IMR-90 (cell line): ENCODE measurements at regions not wholly inside any gene's neighbourhood (a gene's known extent, or its start where the extent isn't known, plus 50 kb on each side); places are given as distances from the start of the nearest gene placed in this dataset.

Source experiments
- ATAC-seq: fragments of 200-7000 bp; cut with Tn5 transposase; 2 replicates; pipeline ENCODE4 v1.9.1; 2020; ENCODE audit warnings: low read depth, mild to moderate bottlenecking, moderate library complexity
- BruUV-seq: library from RNA; stranded (reverse); fragments of 400-500 nt; replicated peaks from 2 replicates; lab custom pipeline; 2021; lab: Mats Ljungman, UMichigan
- CTCF ChIA-PET: fragments of 300-600 bp; formaldehyde crosslinking; extraction: SDS; loops from one replicate; lab custom pipeline; 2021; ENCODE audit warnings: antibody characterized with exemption; lab: Yijun Ruan, JAX
- POLR2A ChIA-PET: fragments of 300-600 bp; sonication (Branson Sonifier 250); formaldehyde crosslinking; loops from one replicate; lab custom pipeline; 2022; ENCODE audit warnings: antibody characterized with exemption; ENCODE audit not compliant: unreplicated experiment; lab: Charles Lee
- DNase-seq: peaks from one replicate; pipeline ENCODE4 v3.0.0; 2013
- H2AFZ ChIP-seq: replicated peaks from 2 replicates; pipeline ENCODE3; 2013; ENCODE audit warnings: low read length, mild to moderate bottlenecking; ENCODE audit not compliant: poor library complexity
- H2AK5ac ChIP-seq: 2 replicates; pipeline ENCODE4 v1.6.1; 2013; ENCODE audit warnings: low read depth, low read length, inconsistent platforms
- H2AK9ac ChIP-seq: replicated peaks from 2 replicates; pipeline ENCODE3; 2013; ENCODE audit warnings: mild to moderate bottlenecking, low read depth, low read length, moderate library complexity; ENCODE audit not compliant: poor library complexity
- H2BK120ac ChIP-seq: 2 replicates; pipeline ENCODE4 v1.6.1; 2013; ENCODE audit warnings: low read depth, low read length, inconsistent platforms
- H2BK15ac ChIP-seq: 3 replicates; pipeline ENCODE4 v1.6.1; 2013; ENCODE audit warnings: low read depth, low read length, inconsistent platforms
- H2BK20ac ChIP-seq: 2 replicates; pipeline ENCODE4 v1.6.1; 2013; ENCODE audit warnings: low read depth, mild to moderate bottlenecking, inconsistent platforms, low read length, moderate library complexity
- H2BK5ac ChIP-seq: 2 replicates; pipeline ENCODE4 v1.6.1; 2013; ENCODE audit warnings: mild to moderate bottlenecking, low read depth, low read length, inconsistent platforms; ENCODE audit not compliant: poor library complexity, severe bottlenecking
- H3K14ac ChIP-seq: replicated peaks from 2 replicates; pipeline ENCODE4 v1.6.1; 2013; ENCODE audit warnings: low read depth, low read length, inconsistent platforms
- H3K18ac ChIP-seq: 2 replicates; pipeline ENCODE4 v1.6.1; 2013; ENCODE audit warnings: low read depth, low read length, control low read depth
- H3K23ac ChIP-seq: 2 replicates; pipeline ENCODE4 v1.6.1; 2013; ENCODE audit warnings: low read depth, low read length, inconsistent platforms
- H3K27ac ChIP-seq: 2 replicates; pipeline ENCODE4 v1.5.1; 2013; ENCODE audit warnings: mild to moderate bottlenecking, control low read depth, low read length; ENCODE audit not compliant: insufficient read depth
- H3K27me3 ChIP-seq: 2 replicates; pipeline ENCODE4 v1.6.1; 2013; ENCODE audit warnings: low read length; ENCODE audit not compliant: control insufficient read depth, insufficient read depth
- H3K36me3 ChIP-seq: 2 replicates; pipeline ENCODE4 v1.6.1; 2013; ENCODE audit warnings: low read length, mixed read lengths; ENCODE audit not compliant: control insufficient read depth, insufficient read depth
- H3K4ac ChIP-seq: 2 replicates; pipeline ENCODE4 v1.6.1; 2013; ENCODE audit warnings: low read depth, low read length, inconsistent platforms
- H3K4me1 ChIP-seq: 2 replicates; pipeline ENCODE4 v1.6.1; 2013; ENCODE audit warnings: low read length, mixed read lengths; ENCODE audit not compliant: control insufficient read depth, insufficient read depth
- H3K4me2 ChIP-seq: 2 replicates; pipeline ENCODE4 v1.6.1; 2013; ENCODE audit warnings: low read depth, mild to moderate bottlenecking, control low read depth, low read length, moderate library complexity
- H3K4me3 ChIP-seq: 2 replicates; pipeline ENCODE4 v1.5.1; 2013; ENCODE audit warnings: low read depth, mild to moderate bottlenecking, control low read depth, low read length, moderate library complexity; ENCODE audit not compliant: insufficient read depth
- H3K56ac ChIP-seq: 2 replicates; pipeline ENCODE4 v1.6.1; 2013; ENCODE audit warnings: low read length, inconsistent platforms; ENCODE audit not compliant: insufficient read depth; ENCODE audit errors: extremely low read depth
- H3K79me1 ChIP-seq, 2 experiments: 2 replicates each; pipeline ENCODE4 v1.6.1; 2013; ENCODE audit warnings: low read length in 2 of 2, inconsistent platforms in 1 of 2, low read depth in 1 of 2
- H3K9ac ChIP-seq: 2 replicates; pipeline ENCODE4 v1.6.1; 2013; ENCODE audit warnings: low read depth, low read length, control low read depth
- H3K9me1 ChIP-seq: 2 replicates; pipeline ENCODE4 v1.6.1; 2013; ENCODE audit warnings: low read length, inconsistent platforms; ENCODE audit not compliant: insufficient read depth
- H3K9me3 ChIP-seq: 2 replicates; pipeline ENCODE4 v1.6.1; 2013; ENCODE audit warnings: low read length; ENCODE audit not compliant: control insufficient read depth, insufficient read depth
- H4K20me1 ChIP-seq: 2 replicates; pipeline ENCODE4 v1.6.1; 2013; ENCODE audit warnings: low read length, inconsistent platforms; ENCODE audit not compliant: insufficient read depth
- H4K5ac ChIP-seq: 2 replicates; pipeline ENCODE4 v1.6.1; 2013; ENCODE audit warnings: mild to moderate bottlenecking, low read depth, low read length, control low read depth
- H4K8ac ChIP-seq, 2 experiments: 2 replicates each; pipeline ENCODE4 v1.6.1; 2013; ENCODE audit warnings: low read depth in 2 of 2, low read length in 2 of 2, control low read depth in 1 of 2, inconsistent platforms in 1 of 2
- H4K91ac ChIP-seq: 2 replicates; pipeline ENCODE4 v1.6.1; 2013; ENCODE audit warnings: low read depth, low read length, inconsistent platforms; ENCODE audit not compliant: insufficient read depth
- BHLHE40 ChIP-seq: fragments of 150-350 bp; IDR thresholded peaks from 2 replicates; pipeline ENCODE4 v1.6.1; 2016; ENCODE audit warnings: mild to moderate bottlenecking, low read depth, low read length
- CHD1 ChIP-seq: IDR thresholded peaks from 2 replicates; pipeline ENCODE4 v1.6.1; 2012; ENCODE audit warnings: low read depth, low read length, improper control_type of control experiment
- CTCF ChIP-seq: conservative IDR thresholded peaks from 2 replicates; pipeline ENCODE4 v1.5.1; 2012; ENCODE audit warnings: mild to moderate bottlenecking, low read depth, low read length, improper control_type of control experiment
- FOS ChIP-seq: fragments of 150-350 bp; IDR thresholded peaks from 2 replicates; pipeline ENCODE4 v1.6.1; 2016; ENCODE audit warnings: low read depth, low read length
- MAFK ChIP-seq: IDR thresholded peaks from 2 replicates; pipeline ENCODE4 v1.6.1; 2012; ENCODE audit warnings: low read depth, low read length, improper control_type of control experiment
- MAZ ChIP-seq: IDR thresholded peaks from 2 replicates; pipeline ENCODE4 v1.6.1; 2012; ENCODE audit warnings: low read depth, mild to moderate bottlenecking, low read length, improper control_type of control experiment, moderate library complexity, borderline replicate concordance
- MXI1 ChIP-seq: IDR thresholded peaks from 2 replicates; pipeline ENCODE4 v1.6.1; 2012; ENCODE audit warnings: low read depth, mild to moderate bottlenecking, low read length, moderate library complexity, borderline replicate concordance
- NFE2L2 ChIP-seq: fragments of 150-350 bp; IDR thresholded peaks from 2 replicates; pipeline ENCODE4 v1.6.1; 2016; ENCODE audit warnings: low read depth, mild to moderate bottlenecking, low read length
- POLR2A ChIP-seq: IDR thresholded peaks from 2 replicates; pipeline ENCODE4 v1.6.1; 2012; ENCODE audit warnings: mild to moderate bottlenecking, low read depth, low read length
- RAD21 ChIP-seq: IDR thresholded peaks from 2 replicates; pipeline ENCODE4 v1.6.1; 2012; ENCODE audit warnings: low read length, improper control_type of control experiment
- RCOR1 ChIP-seq: IDR thresholded peaks from 2 replicates; pipeline ENCODE4 v1.6.1; 2012; ENCODE audit warnings: mild to moderate bottlenecking, low read length, improper control_type of control experiment; ENCODE audit not compliant: insufficient replicate concordance
- RFX5 ChIP-seq: IDR thresholded peaks from 2 replicates; pipeline ENCODE4 v1.8.0; 2012; ENCODE audit warnings: low read depth, mild to moderate bottlenecking, low read length, moderate library complexity
- SMC3 ChIP-seq: fragments of 150-350 bp; IDR thresholded peaks from 2 replicates; pipeline ENCODE4 v1.6.1; 2016; ENCODE audit warnings: low read depth, mild to moderate bottlenecking, antibody characterized with exemption, low read length, moderate library complexity
- USF2 ChIP-seq: fragments of 150-350 bp; IDR thresholded peaks from 2 replicates; pipeline ENCODE4 v1.6.1; 2017; ENCODE audit warnings: mild to moderate bottlenecking, antibody characterized with exemption, low read length, low read depth
- WGBS, 2 experiments: methylation state at CpG; one replicate each; pipeline versions ENCODE4 v1.1.5 to v1.1.7; 2013; ENCODE audit warnings: missing lambda C conversion rate in 2 of 2; ENCODE audit not compliant: insufficient read length in 1 of 2; ENCODE audit errors: extremely low coverage in 2 of 2; 5-methylcytosine and 5-hydroxymethylcytosine counted together
- dilution Hi-C: fragments of 300-500 bp; cut with HindIII; formaldehyde crosslinking; loops from one replicate; pipeline ENCODE4 v1.14.3; 2018; ENCODE audit warnings: low sequenced_read_pairs; ENCODE audit not compliant: unreplicated experiment
- in situ Hi-C: fragments of 300-500 bp; cut with MboI; formaldehyde crosslinking; loops from 3 replicates; pipeline ENCODE4 v1.14.3; 2019; ENCODE audit warnings: low sequenced_read_pairs, inconsistent platforms, mixed read lengths
- intact Hi-C: fragments of 100-400 bp; cut with micrococcal nuclease; formaldehyde crosslinking; loops from 2 replicates; pipeline ENCODE4 v1.10.0; 2022
- TF ChIP-seq, protein P1 (sequence below): fragments of 150-350 bp; IDR thresholded peaks from 2 replicates; pipeline ENCODE4 v1.6.1; 2016; ENCODE audit warnings: low read depth, mild to moderate bottlenecking, low read length, moderate library complexity, borderline replicate concordance

GRCh38 chr2:12555012-12555645 is 161.6 kb upstream of the TRIB2 start:
- no peak overlapping the region for H3K56ac ChIP-seq
- no peaks in the 10 kb centered on the region for H3K27me3 ChIP-seq
- H4K91ac ChIP-seq = peak overlapping the region; percentile 46
- peak overlapping the region; percentile 86 for H2BK20ac ChIP-seq
- H3K4me1 ChIP-seq = peaks cover 18% of the 10 kb centered on the region
- peak overlapping the region; percentile 48 for H3K18ac ChIP-seq
- H2BK15ac ChIP-seq = peak overlapping the region; percentile 90; the same call in 2 of the 3 replicates
- H3K9me3 ChIP-seq = no peaks in the 10 kb centered on the region
- no CpG with 5 or more reads among the region's 2 CpGs for WGBS, 2 experiments
- peak overlapping the region; percentile 33 for H2BK120ac ChIP-seq
- no peak overlapping the region for H2AFZ ChIP-seq
- H3K4me2 ChIP-seq = peak overlapping the region; percentile 64
- H3K9me1 ChIP-seq = peaks cover 15% of the 10 kb centered on the region
- BruUV-seq = no TSS peak
- peak overlapping the region; percentile 9; the same call in 1 of the 2 replicates for H2AK5ac ChIP-seq
- H4K8ac ChIP-seq = peak overlapping the region; percentile 36 to 56; a peak in 3 of 4 replicates
- peak overlapping the region; percentile 68 for H3K27ac ChIP-seq
- peak overlapping the region; percentile 21 for H2BK5ac ChIP-seq
- peak overlapping the region; percentile 42 for H3K4ac ChIP-seq
- H3K23ac ChIP-seq = no peak overlapping the region
- ChIA-PET POLR2A (no interaction called here), CTCF (interaction anchor here (0.5 kb wide), 1 partner anchor 436 kb away, joined by 6 read pairs; no protein-coding TSS in a partner anchor)
- in situ Hi-C loops = no loop called here
- no peaks in the 10 kb centered on the region for H4K20me1 ChIP-seq
- dilution Hi-C loops = no loop called here
- DNase-seq (peak; percentile 80), ATAC-seq (peak; percentile 69)
- no peak overlapping the region for H3K4me3 ChIP-seq
- H4K5ac ChIP-seq = peak overlapping the region; percentile 4; the same call in 1 of the 2 replicates
- H3K14ac ChIP-seq = 0 out of 2 replicates have a peak overlapping the region, but pooled peaks have one; percentile 16
- intact Hi-C loops = loop anchor here (5.0 kb wide), 1 partner anchor 162 kb away; the partner anchor contains the start of gene TRIB2
- H3K79me1 ChIP-seq = peaks cover 0 to 4% of the 10 kb centered on the region in 2 experiments; a peak in 1 of 4 replicates
- H2AK9ac ChIP-seq = no peak overlapping the region
- H3K9ac ChIP-seq = no peak overlapping the region
- no peaks in the 10 kb centered on the region for H3K36me3 ChIP-seq
- TF ChIP-seq CHD1 (no peak), RCOR1 (no peak), RFX5 (no peak), BHLHE40 (peak; percentile 30; the same call in 1 of the 2 replicates), SMC3 (no peak), POLR2A (no peak), MXI1 (no peak), RAD21 (no peak), NFE2L2 (no peak), MAZ (no peak), FOS (peak; percentile 96), CTCF (no peak), MAFK (peak; percentile 52), USF2 (no peak)
- TF ChIP-seq, protein P1, sequence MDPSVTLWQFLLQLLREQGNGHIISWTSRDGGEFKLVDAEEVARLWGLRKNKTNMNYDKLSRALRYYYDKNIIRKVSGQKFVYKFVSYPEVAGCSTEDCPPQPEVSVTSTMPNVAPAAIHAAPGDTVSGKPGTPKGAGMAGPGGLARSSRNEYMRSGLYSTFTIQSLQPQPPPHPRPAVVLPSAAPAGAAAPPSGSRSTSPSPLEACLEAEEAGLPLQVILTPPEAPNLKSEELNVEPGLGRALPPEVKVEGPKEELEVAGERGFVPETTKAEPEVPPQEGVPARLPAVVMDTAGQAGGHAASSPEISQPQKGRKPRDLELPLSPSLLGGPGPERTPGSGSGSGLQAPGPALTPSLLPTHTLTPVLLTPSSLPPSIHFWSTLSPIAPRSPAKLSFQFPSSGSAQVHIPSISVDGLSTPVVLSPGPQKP = no peak
